GM23248 (cell line): ENCODE measurements at regions not wholly inside any gene's neighbourhood (a gene's known extent, or its start where the extent isn't known, plus 50 kb on each side); places are given as distances from the start of the nearest gene placed in this dataset.

Experiments
- EZH2 ChIP-seq: fragments of 200-600 bp; sonication (generic); IDR thresholded peaks from 2 replicates; pipeline ENCODE4 v1.6.1; 2018; ENCODE audit warnings: antibody characterized with exemption, mild to moderate bottlenecking; ENCODE audit not compliant: insufficient read depth, poor library complexity, severe bottlenecking
- EZH2phosphoT487 ChIP-seq: fragments of 200-600 bp; sonication (generic); IDR thresholded peaks from 2 replicates; pipeline ENCODE4 v1.6.1; 2018; ENCODE audit warnings: antibody characterized with exemption, moderate library complexity, mild to moderate bottlenecking, low read depth; ENCODE audit not compliant: insufficient read depth

DNA sequence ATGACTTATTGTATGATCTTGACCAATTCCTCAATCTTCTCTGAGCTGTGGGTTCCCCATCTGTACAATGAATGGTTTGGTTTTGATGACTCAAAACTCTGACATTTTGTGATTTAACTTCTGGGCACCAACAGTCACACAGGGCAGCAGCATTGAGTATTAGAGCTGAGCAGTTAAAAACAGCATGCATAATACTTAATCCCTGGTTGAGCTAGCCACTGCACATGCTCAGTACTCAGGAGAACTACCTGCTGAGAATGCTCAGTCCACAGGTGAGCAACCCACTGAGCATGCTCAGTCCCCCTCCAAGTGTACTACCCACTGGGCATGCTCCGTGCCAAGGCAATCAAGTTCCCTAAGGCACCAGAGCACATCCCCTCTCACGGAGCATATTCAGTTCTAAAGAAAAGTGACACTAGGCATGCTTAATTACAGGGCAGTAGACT, 68.7 kb downstream of the AIPL1 start:
- no peak for TF ChIP-seq EZH2
- TF ChIP-seq EZH2phosphoT487, result no peak
